Thymus (tissue), 11 donors: ENCODE measurements at regions not wholly inside any gene's neighbourhood (a gene's known extent, or its start where the extent isn't known, plus 50 kb on each side); places are given as distances from the start of the nearest gene placed in this dataset.

Source experiments
- DNase-seq, 9 donors: peaks; one replicate each; pipeline ENCODE4 v3.0.0-alpha.2; 2013; ENCODE audit warnings: low spot score in 9 of 9, low read depth in 6 of 9, missing footprints in 1 of 9
- H3K27ac ChIP-seq, 2 donors: one replicate each; pipeline ENCODE4 v1.5.1; 2013; ENCODE audit warnings: control low read depth in 1 of 2, low read depth in 1 of 2, low read length in 1 of 2, mild to moderate bottlenecking in 1 of 2, moderate library complexity in 1 of 2
- H3K27me3 ChIP-seq, 2 donors: one replicate each; pipeline ENCODE4 v1.5.1; 2013; ENCODE audit warnings: low read length in 1 of 2; ENCODE audit not compliant: control insufficient read depth in 2 of 2, insufficient read depth in 1 of 2
- H3K36me3 ChIP-seq, 2 donors: one replicate each; pipeline ENCODE4 v1.5.1; 2013; ENCODE audit warnings: low read length in 1 of 2, mild to moderate bottlenecking in 1 of 2, moderate library complexity in 1 of 2; ENCODE audit not compliant: control insufficient read depth in 2 of 2, insufficient read depth in 2 of 2
- H3K4me1 ChIP-seq, 2 donors: one replicate each; pipeline ENCODE4 v1.5.1; 2013; ENCODE audit warnings: low read length in 2 of 2; ENCODE audit not compliant: control insufficient read depth in 2 of 2, insufficient read depth in 2 of 2
- H3K4me3 ChIP-seq, 2 donors: one replicate each; pipeline ENCODE4 v1.5.1; 2013; ENCODE audit warnings: low read length in 2 of 2, control low read depth in 1 of 2, mild to moderate bottlenecking in 1 of 2
- H3K9me3 ChIP-seq, 2 donors: one replicate each; pipeline ENCODE4 v1.5.1; 2013; ENCODE audit warnings: low read length in 1 of 2, mild to moderate bottlenecking in 1 of 2; ENCODE audit not compliant: control insufficient read depth in 2 of 2, insufficient read depth in 1 of 2
- WGBS: extraction: QIAGEN DNeasy Blood & Tissue Kit; methylation state at CpG from one replicate; pipeline ENCODE4 v1.1.7; 2013; 5-methylcytosine and 5-hydroxymethylcytosine counted together
- donor health status: healthy.

GRCh38 chr2:147025646-147026585 lies 818.9 kb upstream of the ACVR2A start:
- Histone ChIP-seq H3K27me3 (no peaks in the 10 kb centered on the region), H3K27ac (no peak overlapping the region), H3K36me3 (no peaks in the 10 kb centered on the region), H3K9me3 (peaks cover 0 to 3% of the 10 kb centered on the region in 2 donors), H3K4me1 (no peaks in the 10 kb centered on the region), H3K4me3 (no peak overlapping the region)
- WGBS = 88% methylated on average over 1 of the region's 1 CpG
- DNase-seq = no peak

GRCh38 chr2:147019311-147019710 lies 825.5 kb upstream of the ACVR2A start:
- Histone ChIP-seq H3K9me3 (peaks cover 0 to 3% of the 10 kb centered on the region in 2 donors), H3K27ac (no peak overlapping the region), H3K36me3 (no peaks in the 10 kb centered on the region), H3K4me3 (no peak overlapping the region), H3K27me3 (no peaks in the 10 kb centered on the region), H3K4me1 (no peaks in the 10 kb centered on the region)
- 95% methylated on average over 3 of the region's 3 CpGs for WGBS
- no peak for DNase-seq

- Histone ChIP-seq H3K27ac (no peak overlapping the region), H3K27me3 (no peaks in the 10 kb centered on the region), H3K36me3 (no peaks in the 10 kb centered on the region), H3K4me1 (no peaks in the 10 kb centered on the region), H3K4me3 (no peak overlapping the region), H3K9me3 (no peaks in the 10 kb centered on the region)
- DNase-seq = no peak
- 96% methylated on average over 6 of the region's 6 CpGs for WGBS
Observed at GRCh38 chr2:147017951-147018645, 826.7 kb upstream of the ACVR2A start.

- H3K27me3 ChIP-seq = no peaks in the 10 kb centered on the region
- WGBS = 78% methylated on average over 1 of the region's 1 CpG
- no peak for DNase-seq
- H3K9me3 ChIP-seq = no peaks in the 10 kb centered on the region
- no peak overlapping the region for H3K27ac ChIP-seq
- no peak overlapping the region for H3K4me3 ChIP-seq
- H3K36me3 ChIP-seq = no peaks in the 10 kb centered on the region
- no peaks in the 10 kb centered on the region for H3K4me1 ChIP-seq
Observed at GRCh38 chr2:147016181-147016580, 828.6 kb upstream of the ACVR2A start.

- no peak for DNase-seq
- H3K4me1 ChIP-seq = no peaks in the 10 kb centered on the region
Observed at GRCh38 chr2:147015591-147015990, 829.2 kb upstream of the ACVR2A start.

GRCh38 chr2:147013696-147014392 lies 831.0 kb upstream of the ACVR2A start:
- Histone ChIP-seq H3K9me3 (no peaks in the 10 kb centered on the region), H3K27ac (no peak overlapping the region), H3K36me3 (no peaks in the 10 kb centered on the region), H3K4me1 (no peaks in the 10 kb centered on the region), H3K27me3 (no peaks in the 10 kb centered on the region), H3K4me3 (no peak overlapping the region)
- no peak for DNase-seq

More at GRCh38 chr2:147015591-147015990, 829.2 kb upstream of the ACVR2A start:
- no peaks in the 10 kb centered on the region for H3K9me3 ChIP-seq
- WGBS = 79% methylated on average over 1 of the region's 1 CpG
- H3K4me3 ChIP-seq = no peak overlapping the region
- H3K27ac ChIP-seq = no peak overlapping the region
- no peaks in the 10 kb centered on the region for H3K27me3 ChIP-seq
- H3K36me3 ChIP-seq = no peaks in the 10 kb centered on the region

- H3K4me3 ChIP-seq = no peak overlapping the region
- DNase-seq = no peak
- no peaks in the 10 kb centered on the region for H3K9me3 ChIP-seq
- H3K27ac ChIP-seq = no peak overlapping the region
- 79% methylated on average over 2 of the region's 2 CpGs for WGBS
- no peaks in the 10 kb centered on the region for H3K4me1 ChIP-seq
- H3K27me3 ChIP-seq = no peaks in the 10 kb centered on the region
- no peaks in the 10 kb centered on the region for H3K36me3 ChIP-seq
Observed at GRCh38 chr2:147008481-147008880, 836.3 kb upstream of the ACVR2A start.

- Histone ChIP-seq H3K27me3 (no peaks in the 10 kb centered on the region), H3K4me1 (no peaks in the 10 kb centered on the region), H3K27ac (no peak overlapping the region), H3K4me3 (no peak overlapping the region), H3K36me3 (no peaks in the 10 kb centered on the region), H3K9me3 (no peaks in the 10 kb centered on the region)
- 82% methylated on average over 2 of the region's 2 CpGs for WGBS
- no peak for DNase-seq
Observed at GRCh38 chr2:147006736-147007141, 838.1 kb upstream of the ACVR2A start.

GRCh38 chr2:147003081-147003480 lies 841.7 kb upstream of the ACVR2A start:
- DNase-seq = no peak
- WGBS = 92% methylated on average over 2 of the region's 2 CpGs

More at GRCh38 chr2:147003081-147003480, 841.7 kb upstream of the ACVR2A start:
- no peak overlapping the region for H3K27ac ChIP-seq
- H3K9me3 ChIP-seq = peaks cover 0 to 4% of the 10 kb centered on the region in 2 donors
- H3K4me3 ChIP-seq = no peak overlapping the region
- H3K27me3 ChIP-seq = no peaks in the 10 kb centered on the region
- no peaks in the 10 kb centered on the region for H3K36me3 ChIP-seq
- H3K4me1 ChIP-seq = no peaks in the 10 kb centered on the region
